Lung (tissue), 11 donors: ENCODE measurements at regions not wholly inside any gene's neighbourhood (a gene's known extent, or its start where the extent isn't known, plus 50 kb on each side); places are given as distances from the start of the nearest gene placed in this dataset.
A peak's percentile ranks its signal among the peaks of the same experiment; 100 is the strongest.

Source experiments
- ATAC-seq: fragments of 200-7000 bp; cut with Tn5 transposase; one replicate; pipeline ENCODE4 v1.9.1; 2020; ENCODE audit warnings: moderate number of reproducible peaks; ENCODE audit not compliant: insufficient read depth, low FRiP score
- DNase-seq, 3 donors: peaks; one replicate each; pipeline ENCODE4 v3.0.0-alpha.2; 2013 to 2017
- H3K27ac ChIP-seq, 2 donors: one replicate each; pipeline ENCODE4 v1.5.1; 2013; ENCODE audit warnings: mild to moderate bottlenecking in 2 of 2, moderate library complexity in 2 of 2, control low read depth in 1 of 2, inconsistent platforms in 1 of 2, low read depth in 1 of 2, low read length in 1 of 2
- H3K27me3 ChIP-seq, 3 donors: one replicate each; pipeline ENCODE4 v1.5.1; 2013; ENCODE audit warnings: low read length in 2 of 3; ENCODE audit not compliant: control insufficient read depth in 3 of 3, insufficient read depth in 3 of 3
- H3K36me3 ChIP-seq, 4 donors: one replicate each; pipeline ENCODE4 v1.5.1; 2013; ENCODE audit warnings: low read length in 4 of 4, mild to moderate bottlenecking in 1 of 4, moderate library complexity in 1 of 4; ENCODE audit not compliant: control insufficient read depth in 4 of 4, insufficient read depth in 4 of 4
- H3K4me1 ChIP-seq, 5 donors: one replicate each; pipeline ENCODE4 v1.5.1; 2013; ENCODE audit warnings: low read length in 5 of 5, mild to moderate bottlenecking in 2 of 5, moderate library complexity in 1 of 5; ENCODE audit not compliant: control insufficient read depth in 5 of 5, insufficient read depth in 5 of 5
- H3K4me3 ChIP-seq: one replicate; pipeline ENCODE4 v1.5.1; 2013; ENCODE audit warnings: mild to moderate bottlenecking, control low read depth, moderate library complexity
- H3K9ac ChIP-seq, 2 donors: one replicate each; pipeline ENCODE4 v1.5.1; 2013; ENCODE audit warnings: low read length in 2 of 2, control low read depth in 1 of 2; ENCODE audit not compliant: insufficient read depth in 1 of 2
- H3K9me3 ChIP-seq, 4 donors: one replicate each; pipeline ENCODE4 v1.5.1; 2013; ENCODE audit warnings: low read length in 3 of 4, mild to moderate bottlenecking in 1 of 4, moderate library complexity in 1 of 4; ENCODE audit not compliant: control insufficient read depth in 4 of 4, insufficient read depth in 3 of 4
- CTCF ChIP-seq: IDR thresholded peaks from 2 replicates; pipeline ENCODE4 v1.5.1; 2012; ENCODE audit warnings: mild to moderate bottlenecking; ENCODE audit errors: control extremely low read depth, extremely low read depth
- WGBS, 2 donors: extraction: QIAGEN DNeasy Blood & Tissue Kit; methylation state at CpG; one replicate each; pipeline ENCODE4 v1.1.7; 2013; 5-methylcytosine and 5-hydroxymethylcytosine counted together
- donor health status: control.
- donor health status: control.
- donor health status: Bipolar disorder and iron deficiency.
- donor health status: healthy.
- donor health status: DM: yes; HTN: yes; CAD: no.

GRCh38 chr6:149154261-149154821 lies 163.2 kb upstream of the TAB2 start:
- no peak for DNase-seq
- 57 to 58% methylated on average over 1 of the region's 1 CpG for WGBS, 2 donors
- H3K4me3 ChIP-seq: no peak overlapping the region

GRCh38 chr6:149157126-149157525 lies 160.4 kb upstream of the TAB2 start:
- no peak for DNase-seq
- Histone ChIP-seq H3K4me3 (no peak overlapping the region), H3K9me3 (no peaks in the 10 kb centered on the region), H3K27me3 (no peaks in the 10 kb centered on the region), H3K27ac (no peak overlapping the region), H3K36me3 (no peaks in the 10 kb centered on the region), H3K4me1 (no peaks in the 10 kb centered on the region), H3K9ac (no peak overlapping the region)
- WGBS, 2 donors: 86 to 87% methylated on average over 5 of the region's 5 CpGs
- no peak for ATAC-seq
- TF ChIP-seq CTCF: no peak

More at GRCh38 chr6:149154261-149154821, 163.2 kb upstream of the TAB2 start:
- Histone ChIP-seq H3K27ac (no peak overlapping the region), H3K4me1 (no peaks in the 10 kb centered on the region), H3K9ac (no peak overlapping the region), H3K9me3 (no peaks in the 10 kb centered on the region), H3K27me3 (no peaks in the 10 kb centered on the region), H3K36me3 (no peaks in the 10 kb centered on the region)
- no peak for ATAC-seq
- no peak for TF ChIP-seq CTCF

- Histone ChIP-seq H3K4me1 (no peaks in the 10 kb centered on the region), H3K9ac (no peak overlapping the region), H3K4me3 (no peak overlapping the region), H3K36me3 (no peaks in the 10 kb centered on the region), H3K27me3 (no peaks in the 10 kb centered on the region), H3K9me3 (no peaks in the 10 kb centered on the region), H3K27ac (no peak overlapping the region)
- ATAC-seq (no peak), DNase-seq (no peak)
- 96 to 97% methylated on average over 6 of the region's 6 CpGs for WGBS, 2 donors
- TF ChIP-seq CTCF: no peak
Observed at GRCh38 chr6:149158076-149158475, 159.4 kb upstream of the TAB2 start.

- DNase-seq (peak in 1 of 3 donors; percentile 36), ATAC-seq (no peak)
- 23 to 30% methylated on average over 1 of the region's 1 CpG for WGBS, 2 donors
- Histone ChIP-seq H3K36me3 (no peaks in the 10 kb centered on the region), H3K4me1 (peaks cover 0 to 8% (median 0%) of the 10 kb centered on the region in 5 donors), H3K27ac (no peak overlapping the region), H3K4me3 (no peak overlapping the region), H3K9ac (no peak overlapping the region), H3K27me3 (no peaks in the 10 kb centered on the region), H3K9me3 (no peaks in the 10 kb centered on the region)
- no peak for TF ChIP-seq CTCF
Observed at GRCh38 chr6:149160943-149161342, 156.6 kb upstream of the TAB2 start.
